H1 (cell line): ENCODE measurements at regions not wholly inside any gene's neighbourhood (a gene's known extent, or its start where the extent isn't known, plus 50 kb on each side); places are given as distances from the start of the nearest gene placed in this dataset.

ENCODE experiments used
- CTCF ChIA-PET: fragments of 300-600 bp; sonication (Branson Sonifier 250); formaldehyde crosslinking; loops from one replicate; lab custom pipeline; 2021; ENCODE audit not compliant: partially characterized antibody; lab: Charles Lee
- POLR2A ChIA-PET: fragments of 300-600 bp; sonication (Branson Sonifier 250); formaldehyde crosslinking; loops from one replicate; lab custom pipeline; 2021; ENCODE audit warnings: inconsistent platforms; ENCODE audit not compliant: partially characterized antibody; lab: Charles Lee
- DNase-seq, 2 experiments: peaks; one replicate each; pipeline versions ENCODE4 v3.0.0 to v3.0.0-alpha.2; 2010 to 2022; ENCODE audit warnings: low spot score in 2 of 2, low read depth in 1 of 2, mixed read lengths in 1 of 2
- FAIRE-seq: peaks from 2 replicates; lab custom pipeline; 2011; peaks lifted over from hg19 to GRCh38; lab: Jason Lieb, UNC
- H2AFZ ChIP-seq: 2 replicates; pipeline ENCODE4 v1.8.1; 2012; ENCODE audit warnings: low read length, inconsistent platforms
- H2AK5ac ChIP-seq: 2 replicates; pipeline ENCODE4 v1.6.1; 2013; ENCODE audit warnings: low read depth, low read length
- H2BK120ac ChIP-seq: replicated peaks from 2 replicates; pipeline ENCODE3; 2013; ENCODE audit warnings: low read depth, low read length, inconsistent platforms
- H2BK12ac ChIP-seq: 2 replicates; pipeline ENCODE4 v1.6.1; 2013; ENCODE audit warnings: low read depth, low read length
- H2BK15ac ChIP-seq: 2 replicates; pipeline ENCODE4 v1.6.1; 2013; ENCODE audit warnings: low read length
- H2BK20ac ChIP-seq: 2 replicates; pipeline ENCODE4 v1.6.1; 2013; ENCODE audit warnings: low read length
- H2BK5ac ChIP-seq: 2 replicates; pipeline ENCODE4 v1.6.1; 2013; ENCODE audit warnings: low read depth, low read length
- H3K14ac ChIP-seq: 2 replicates; pipeline ENCODE4 v1.6.1; 2013; ENCODE audit warnings: inconsistent platforms; ENCODE audit not compliant: insufficient read length
- H3K18ac ChIP-seq: 2 replicates; pipeline ENCODE4 v1.6.1; 2013; ENCODE audit warnings: low read length; ENCODE audit errors: extremely low read depth
- H3K23ac ChIP-seq: 2 replicates; pipeline ENCODE4 v1.6.1; 2013; ENCODE audit warnings: inconsistent platforms; ENCODE audit not compliant: insufficient read length
- H3K23me2 ChIP-seq: 2 replicates; pipeline ENCODE4 v1.6.1; 2013; ENCODE audit warnings: low read depth, low read length
- H3K27ac ChIP-seq: 2 replicates; pipeline ENCODE4 v1.6.1; 2011; ENCODE audit warnings: low read depth, low read length, inconsistent platforms
- H3K27me3 ChIP-seq, 4 experiments: replicated peaks in 1 of 4; 1 replicate in 1 of 4; 2 replicates in 3 of 4; pipeline versions ENCODE4 v1.6.1 to v1.8.1; 2011 to 2013; ENCODE audit warnings: low read length in 3 of 4, mild to moderate bottlenecking in 3 of 4, inconsistent platforms in 2 of 4, mixed read lengths in 2 of 4, moderate library complexity in 1 of 4; ENCODE audit not compliant: control insufficient read depth in 3 of 4, insufficient read depth in 3 of 4; ENCODE audit errors: extremely low read depth in 1 of 4
- H3K36me3 ChIP-seq, 4 experiments: 2 replicates each; pipeline versions ENCODE4 v1.6.1 to v1.8.1; 2011 to 2013; ENCODE audit warnings: mild to moderate bottlenecking in 4 of 4, low read length in 3 of 4, moderate library complexity in 2 of 4, control low read depth in 1 of 4, inconsistent platforms in 1 of 4; ENCODE audit not compliant: insufficient read depth in 4 of 4, control insufficient read depth in 2 of 4
- H3K4ac ChIP-seq: replicated peaks from 2 replicates; pipeline ENCODE3; 2013; ENCODE audit warnings: low read length, low read depth, mixed read lengths, inconsistent platforms; ENCODE audit not compliant: insufficient read length
- H3K4me1 ChIP-seq, 4 experiments: replicated peaks in 1 of 4; 1 replicate in 1 of 4; 2 replicates in 3 of 4; pipeline versions ENCODE4 v1.6.1 to v1.8.1; 2011 to 2013; ENCODE audit warnings: low read length in 3 of 4, inconsistent platforms in 2 of 4, mixed read lengths in 1 of 4; ENCODE audit not compliant: insufficient read depth in 4 of 4, control insufficient read depth in 3 of 4
- H3K4me2 ChIP-seq, 2 experiments: 2 replicates each; pipeline versions ENCODE4 v1.6.1 to v1.8.1; 2011 to 2013; ENCODE audit warnings: low read depth in 2 of 2, low read length in 2 of 2, control low read depth in 1 of 2, inconsistent platforms in 1 of 2, mild to moderate bottlenecking in 1 of 2; ENCODE audit not compliant: insufficient read depth in 1 of 2
- H3K4me3 ChIP-seq, 4 experiments: fragments of 200-600, 300-600 bp in 1 of 4; sonication (generic), shearing (Covaris generic), sonication (Bioruptor Twin) in 1 of 4; 2 replicates each; pipeline versions ENCODE4 v1.5.1 to v1.8.1; 2011 to 2016; ENCODE audit warnings: low read length in 4 of 4, low read depth in 3 of 4, control low read depth in 2 of 4, inconsistent platforms in 2 of 4, mild to moderate bottlenecking in 2 of 4, mixed read lengths in 1 of 4, moderate library complexity in 1 of 4; ENCODE audit not compliant: insufficient read depth in 2 of 4; ENCODE audit errors: extremely low read depth in 1 of 4
- H3K56ac ChIP-seq: replicated peaks from 2 replicates; pipeline ENCODE3; 2013; ENCODE audit warnings: low read depth, mild to moderate bottlenecking, mixed read lengths, low read length, inconsistent platforms; ENCODE audit not compliant: insufficient read length
- H3K79me1 ChIP-seq: 2 replicates; pipeline ENCODE4 v1.6.1; 2013; ENCODE audit warnings: low read depth, low read length, control low read depth
- H3K79me2 ChIP-seq, 2 experiments: 2 replicates each; pipeline versions ENCODE4 v1.6.1 to v1.8.1; 2012 to 2013; ENCODE audit warnings: low read length in 2 of 2, mild to moderate bottlenecking in 2 of 2, inconsistent platforms in 1 of 2; ENCODE audit not compliant: insufficient read depth in 2 of 2, control insufficient read depth in 1 of 2
- H3K9ac ChIP-seq, 4 experiments: replicated peaks in 1 of 4; 1 replicate in 1 of 4; 2 replicates in 3 of 4; pipeline versions ENCODE4 v1.6.1 to v1.8.1; 2011 to 2013; ENCODE audit warnings: low read depth in 3 of 4, low read length in 3 of 4, control low read depth in 2 of 4, mild to moderate bottlenecking in 2 of 4, moderate library complexity in 2 of 4, inconsistent platforms in 1 of 4; ENCODE audit errors: extremely low read depth in 1 of 4
- H3K9me3 ChIP-seq, 2 experiments: 2 replicates each; pipeline versions ENCODE4 v1.6.1 to v1.8.1; 2012 to 2013; ENCODE audit warnings: mild to moderate bottlenecking in 2 of 2, moderate library complexity in 2 of 2, control low read depth in 1 of 2, inconsistent platforms in 1 of 2, low read depth in 1 of 2, low read length in 1 of 2, mixed read lengths in 1 of 2; ENCODE audit not compliant: insufficient read depth in 2 of 2
- H4K20me1 ChIP-seq, 2 experiments: replicated peaks in 1 of 2; 2 replicates each; pipeline versions ENCODE3 to v1.8.1; 2011 to 2013; ENCODE audit warnings: inconsistent platforms in 2 of 2, low read length in 2 of 2, mild to moderate bottlenecking in 1 of 2; ENCODE audit not compliant: insufficient read depth in 2 of 2, control insufficient read depth in 1 of 2
- H4K5ac ChIP-seq: 2 replicates; pipeline ENCODE4 v1.6.1; 2013; ENCODE audit warnings: low read length, low read depth, mixed read lengths, inconsistent platforms; ENCODE audit not compliant: insufficient read length
- H4K8ac ChIP-seq: 2 replicates; pipeline ENCODE4 v1.8.0; 2013; ENCODE audit warnings: mild to moderate bottlenecking, moderate library complexity, low read length, inconsistent platforms; ENCODE audit not compliant: insufficient read depth; ENCODE audit errors: extremely low read depth
- H4K91ac ChIP-seq: replicated peaks from 2 replicates; pipeline ENCODE3; 2013; ENCODE audit warnings: low read length, mixed read lengths, inconsistent platforms; ENCODE audit not compliant: insufficient read length
- BACH1 ChIP-seq: IDR thresholded peaks from 2 replicates; pipeline ENCODE4 v1.6.1; 2012; ENCODE audit warnings: low read length, improper control_type of control experiment
- EP300 ChIP-seq, 2 experiments: IDR thresholded peaks; 1 replicate in 1 of 2; 2 replicates in 1 of 2; pipeline ENCODE4 v1.6.1; 2011 to 2012; ENCODE audit warnings: low read depth in 2 of 2, low read length in 2 of 2, mild to moderate bottlenecking in 2 of 2, borderline replicate concordance in 1 of 2, inconsistent platforms in 1 of 2, moderate library complexity in 1 of 2
- FOSL1 ChIP-seq: IDR thresholded peaks from 2 replicates; pipeline ENCODE4 v1.6.1; 2011; ENCODE audit warnings: mild to moderate bottlenecking, low read depth, low read length, moderate library complexity; ENCODE audit not compliant: insufficient read depth
- JUND ChIP-seq: IDR thresholded peaks from 2 replicates; pipeline ENCODE4 v1.6.1; 2011; ENCODE audit warnings: mild to moderate bottlenecking, improper control_type of control experiment, low read length
- POLR2A ChIP-seq, 2 experiments: IDR thresholded peaks; 1 replicate in 1 of 2; 2 replicates in 1 of 2; pipeline ENCODE4 v1.6.1; 2011; ENCODE audit warnings: low read depth in 2 of 2, low read length in 2 of 2, mild to moderate bottlenecking in 2 of 2; ENCODE audit errors: control extremely low read depth in 1 of 2
- SIN3A ChIP-seq, 2 experiments: IDR thresholded peaks in 1 of 2; conservative IDR thresholded peaks in 1 of 2; 2 replicates each; pipeline ENCODE4 v1.6.1; 2011 to 2012; ENCODE audit warnings: low read length in 2 of 2, improper control_type of control experiment in 1 of 2, low read depth in 1 of 2, mild to moderate bottlenecking in 1 of 2
- SP1 ChIP-seq: IDR thresholded peaks from 2 replicates; pipeline ENCODE4 v1.6.1; 2011; ENCODE audit warnings: low read depth, low read length
- TCF12 ChIP-seq: IDR thresholded peaks from 2 replicates; pipeline ENCODE4 v1.6.1; 2011; ENCODE audit warnings: low read depth, mild to moderate bottlenecking, low read length
- ZNF274 ChIP-seq: IDR thresholded peaks from 2 replicates; pipeline ENCODE4 v1.7.0; 2012; ENCODE audit warnings: low read length, borderline replicate concordance; ENCODE audit errors: extremely low read depth
- WGBS, 2 experiments: shearing (Covaris generic) in 1 of 2; methylation state at CpG; one replicate each; pipeline versions ENCODE4 v1.1.6 to v1.1.7; 2013 to 2015; ENCODE audit warnings: low lambda C conversion rate in 2 of 2, mixed read lengths in 2 of 2, inconsistent platforms in 1 of 2, low coverage in 1 of 2, missing lambda C conversion rate in 1 of 2; ENCODE audit not compliant: insufficient replicate concordance in 2 of 2, insufficient coverage in 1 of 2, insufficient read length in 1 of 2; ENCODE audit errors: extremely low coverage in 1 of 2, missing lambda C conversion rate in 1 of 2; 5-methylcytosine and 5-hydroxymethylcytosine counted together
- TF ChIP-seq, protein P1 (sequence below): IDR thresholded peaks from 2 replicates; pipeline ENCODE4 v1.6.1; 2012; ENCODE audit warnings: low read length, inconsistent platforms
- TF ChIP-seq, protein P2 (sequence below), 3 experiments: IDR thresholded peaks; 1 replicate in 2 of 3; 2 replicates in 1 of 3; pipeline versions ENCODE4 v1.5.1 to v1.6.1; 2011; ENCODE audit warnings: low read length in 3 of 3, mild to moderate bottlenecking in 3 of 3, inconsistent platforms in 2 of 3, low read depth in 1 of 3, moderate library complexity in 1 of 3; ENCODE audit not compliant: insufficient read depth in 1 of 3; ENCODE audit errors: control extremely low read depth in 1 of 3

DNA sequence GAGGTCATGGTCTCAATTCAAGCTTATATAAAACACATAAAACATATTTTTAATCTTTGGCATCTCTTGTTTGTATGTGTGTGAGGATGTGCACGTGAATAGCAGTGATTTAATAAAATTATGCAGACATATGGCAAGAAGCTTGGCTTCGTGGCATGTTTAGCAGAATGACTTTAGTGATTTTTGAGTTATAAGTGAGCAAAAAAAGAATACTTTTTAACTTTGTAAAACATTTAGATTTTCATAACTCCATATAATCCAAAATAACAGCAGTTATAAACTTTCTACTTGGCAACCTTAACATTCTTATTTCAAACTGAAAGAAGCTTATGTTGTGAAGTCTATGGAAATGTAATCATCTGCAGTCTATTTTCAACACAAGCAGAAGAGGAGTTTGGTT lies 120.6 kb downstream of the SLITRK1 start:
- no peak overlapping the region for H2AFZ ChIP-seq
- H3K9me3 ChIP-seq, result no peaks in the 10 kb centered on the region
- POLR2A ChIA-PET, result no interaction called here
- no peak overlapping the region for H4K5ac ChIP-seq
- no peaks in the 10 kb centered on the region for H3K79me1 ChIP-seq
- H2BK15ac ChIP-seq, result no peak overlapping the region
- CTCF ChIA-PET, result no interaction called here
- WGBS, 2 experiments, result 93% methylated on average over 2 of the region's 2 CpGs; no CpG with 5 or more reads in 1 of the 2 experiments
- H3K14ac ChIP-seq, result no peak overlapping the region
- no peak overlapping the region for H4K8ac ChIP-seq
- H2BK20ac ChIP-seq, result no peak overlapping the region
- DNase-seq, result no peak
- H3K56ac ChIP-seq, result no peak overlapping the region
- H2BK12ac ChIP-seq, result no peak overlapping the region
- no peak overlapping the region for H3K4me2 ChIP-seq
- no peak overlapping the region for H3K18ac ChIP-seq
- no peaks in the 10 kb centered on the region for H4K20me1 ChIP-seq
- FAIRE-seq, result no peak
- no peak overlapping the region for H2BK5ac ChIP-seq
- H2AK5ac ChIP-seq, result no peak overlapping the region
- H3K79me2 ChIP-seq, result no peaks in the 10 kb centered on the region
- H3K4ac ChIP-seq, result no peak overlapping the region
- no peaks in the 10 kb centered on the region for H3K4me1 ChIP-seq
- H3K9ac ChIP-seq, result no peak overlapping the region
- H3K27me3 ChIP-seq, result no peaks in the 10 kb centered on the region
- no peak overlapping the region for H4K91ac ChIP-seq
- no peak overlapping the region for H3K23ac ChIP-seq
- no peaks in the 10 kb centered on the region for H3K36me3 ChIP-seq
- no peak overlapping the region for H3K4me3 ChIP-seq
- H2BK120ac ChIP-seq, result no peak overlapping the region
- no peak overlapping the region for H3K27ac ChIP-seq
- no peaks in the 10 kb centered on the region for H3K23me2 ChIP-seq
- no peak for TF ChIP-seq TCF12
- TF ChIP-seq SIN3A (conservative IDR thresholded peaks at IDR 0.05 in 1 of 2, IDR thresholded peaks at IDR 0.05 in 1 of 2; ENCODE audit: low read depth in 1 of 2, low read length in 2 of 2), result no peak
- TF ChIP-seq POLR2A (IDR thresholded peaks at IDR 0.05; ENCODE audit: control extremely low read depth in 1 of 2, low read depth in 2 of 2, low read length in 2 of 2), result no peak
- no peak for TF ChIP-seq JUND
- no peak for TF ChIP-seq SP1
- no peak for TF ChIP-seq FOSL1
- TF ChIP-seq, protein P1, sequence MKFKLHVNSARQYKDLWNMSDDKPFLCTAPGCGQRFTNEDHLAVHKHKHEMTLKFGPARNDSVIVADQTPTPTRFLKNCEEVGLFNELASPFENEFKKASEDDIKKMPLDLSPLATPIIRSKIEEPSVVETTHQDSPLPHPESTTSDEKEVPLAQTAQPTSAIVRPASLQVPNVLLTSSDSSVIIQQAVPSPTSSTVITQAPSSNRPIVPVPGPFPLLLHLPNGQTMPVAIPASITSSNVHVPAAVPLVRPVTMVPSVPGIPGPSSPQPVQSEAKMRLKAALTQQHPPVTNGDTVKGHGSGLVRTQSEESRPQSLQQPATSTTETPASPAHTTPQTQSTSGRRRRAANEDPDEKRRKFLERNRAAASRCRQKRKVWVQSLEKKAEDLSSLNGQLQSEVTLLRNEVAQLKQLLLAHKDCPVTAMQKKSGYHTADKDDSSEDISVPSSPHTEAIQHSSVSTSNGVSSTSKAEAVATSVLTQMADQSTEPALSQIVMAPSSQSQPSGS, result no peak
- TF ChIP-seq ZNF274, result no peak
- TF ChIP-seq, protein P2, sequence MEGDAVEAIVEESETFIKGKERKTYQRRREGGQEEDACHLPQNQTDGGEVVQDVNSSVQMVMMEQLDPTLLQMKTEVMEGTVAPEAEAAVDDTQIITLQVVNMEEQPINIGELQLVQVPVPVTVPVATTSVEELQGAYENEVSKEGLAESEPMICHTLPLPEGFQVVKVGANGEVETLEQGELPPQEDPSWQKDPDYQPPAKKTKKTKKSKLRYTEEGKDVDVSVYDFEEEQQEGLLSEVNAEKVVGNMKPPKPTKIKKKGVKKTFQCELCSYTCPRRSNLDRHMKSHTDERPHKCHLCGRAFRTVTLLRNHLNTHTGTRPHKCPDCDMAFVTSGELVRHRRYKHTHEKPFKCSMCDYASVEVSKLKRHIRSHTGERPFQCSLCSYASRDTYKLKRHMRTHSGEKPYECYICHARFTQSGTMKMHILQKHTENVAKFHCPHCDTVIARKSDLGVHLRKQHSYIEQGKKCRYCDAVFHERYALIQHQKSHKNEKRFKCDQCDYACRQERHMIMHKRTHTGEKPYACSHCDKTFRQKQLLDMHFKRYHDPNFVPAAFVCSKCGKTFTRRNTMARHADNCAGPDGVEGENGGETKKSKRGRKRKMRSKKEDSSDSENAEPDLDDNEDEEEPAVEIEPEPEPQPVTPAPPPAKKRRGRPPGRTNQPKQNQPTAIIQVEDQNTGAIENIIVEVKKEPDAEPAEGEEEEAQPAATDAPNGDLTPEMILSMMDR (IDR thresholded peaks at IDR 0.05; ENCODE audit: control extremely low read depth in 1 of 3, insufficient read depth in 1 of 3, low read depth in 1 of 3, low read length in 3 of 3), result no peak
- TF ChIP-seq EP300 (IDR thresholded peaks at IDR 0.05; ENCODE audit: borderline replicate concordance in 1 of 2, low read depth in 2 of 2, low read length in 2 of 2), result no peak
- no peak for TF ChIP-seq BACH1
